GM12878 (cell line): ENCODE measurements at regions not wholly inside any gene's neighbourhood (a gene's known extent, or its start where the extent isn't known, plus 50 kb on each side); places are given as distances from the start of the nearest gene placed in this dataset.

Experiments
- ATAC-seq: fragments of 200-7000 bp; cut with Tn5 transposase; 3 replicates; pipeline ENCODE4 v1.9.1; 2020; ENCODE audit warnings: mild to moderate bottlenecking, moderate library complexity
- BruUV-seq: library from RNA; stranded (reverse); fragments of 400-500 nt; replicated peaks from 2 replicates; lab custom pipeline; 2021; lab: Mats Ljungman, UMichigan
- CTCF ChIA-PET: fragments of 300-600 bp; sonication (Branson Sonifier 250); formaldehyde crosslinking; extraction: SDS; loops from one replicate; lab custom pipeline; 2021; ENCODE audit warnings: inconsistent platforms; lab: Yijun Ruan, JAX
- POLR2A ChIA-PET: fragments of 350-600 bp; formaldehyde crosslinking; extraction: SDS; loops from one replicate; lab custom pipeline; 2021; ENCODE audit warnings: inconsistent platforms; lab: Charles Lee
- RAD21 ChIA-PET: fragments of 300-600 bp; sonication (Branson Sonifier 250); formaldehyde crosslinking; loops from one replicate; lab custom pipeline; 2023; ENCODE audit warnings: antibody characterized with exemption; ENCODE audit not compliant: unreplicated experiment; lab: Charles Lee
- SMC1A ChIA-PET: fragments of 300-600 bp; sonication (Branson Sonifier 250); formaldehyde crosslinking; loops from one replicate; lab custom pipeline; 2023; ENCODE audit not compliant: unreplicated experiment, uncharacterized antibody; lab: Charles Lee
- DNase-seq: peaks from one replicate; pipeline ENCODE4 v3.0.0-alpha.2; 2011; ENCODE audit warnings: low read depth, low spot score
- FAIRE-seq: peaks from 3 replicates; lab custom pipeline; 2011; peaks lifted over from hg19 to GRCh38; lab: Jason Lieb, UNC
- H2AFZ ChIP-seq: 2 replicates; pipeline ENCODE4 v1.6.0; 2011; ENCODE audit warnings: low read depth, low read length, control low read depth; ENCODE audit not compliant: control insufficient read depth
- H3K27ac ChIP-seq: 2 replicates; pipeline ENCODE4 v1.5.1; 2011; ENCODE audit warnings: control low read depth; ENCODE audit not compliant: control insufficient read depth, insufficient read depth
- H3K27me3 ChIP-seq, 2 experiments: replicated peaks in 1 of 2; 2 replicates each; pipeline versions ENCODE4 v1.6.0 to v1.6.1; 2011; ENCODE audit warnings: low read length in 1 of 2; ENCODE audit not compliant: control insufficient read depth in 2 of 2, insufficient read depth in 2 of 2
- H3K36me3 ChIP-seq, 2 experiments: 2 replicates each; pipeline ENCODE4 v1.5.1; 2011; ENCODE audit warnings: low read length in 1 of 2; ENCODE audit not compliant: control insufficient read depth in 2 of 2, insufficient read depth in 2 of 2
- H3K4me1 ChIP-seq: 2 replicates; pipeline ENCODE4 v1.6.1; 2011; ENCODE audit warnings: mild to moderate bottlenecking, low read length, moderate library complexity, mixed read lengths; ENCODE audit not compliant: control insufficient read depth, insufficient read depth
- H3K4me2 ChIP-seq: 2 replicates; pipeline ENCODE4 v1.6.0; 2011; ENCODE audit warnings: control low read depth; ENCODE audit not compliant: control insufficient read depth, insufficient read depth
- H3K4me3 ChIP-seq: fragments of 200-600 bp; sonication (generic); 2 replicates; pipeline ENCODE4 v1.5.1; 2016
- H3K79me2 ChIP-seq: 2 replicates; pipeline ENCODE4 v1.6.0; 2011; ENCODE audit warnings: low read length; ENCODE audit not compliant: control insufficient read depth, insufficient read depth
- H3K9ac ChIP-seq: 2 replicates; pipeline ENCODE4 v1.8.0; 2011; ENCODE audit warnings: low read length, control low read depth, mixed read lengths; ENCODE audit not compliant: control insufficient read depth, insufficient read depth
- H3K9me3 ChIP-seq: replicated peaks from 3 replicates; pipeline ENCODE4 v1.5.1; 2011; ENCODE audit warnings: mild to moderate bottlenecking, low read length; ENCODE audit not compliant: control insufficient read depth, insufficient read depth
- H4K20me1 ChIP-seq: 2 replicates; pipeline ENCODE4 v1.6.0; 2011; ENCODE audit not compliant: control insufficient read depth, insufficient read depth
- EP300 ChIP-seq, 2 experiments: fragments of 150-350 bp in 1 of 2; IDR thresholded peaks; 2 replicates each; pipeline ENCODE4 v1.6.1; 2011 to 2012; ENCODE audit warnings: low read depth in 2 of 2, low read length in 2 of 2, borderline replicate concordance in 1 of 2, improper control_type of control experiment in 1 of 2, inconsistent platforms in 1 of 2; ENCODE audit not compliant: control insufficient read depth in 1 of 2
- FOXM1 ChIP-seq: IDR thresholded peaks from 2 replicates; pipeline ENCODE4 v1.6.1; 2012; ENCODE audit warnings: low read depth, mild to moderate bottlenecking, inconsistent platforms, low read length, moderate library complexity
- MEF2A ChIP-seq: IDR thresholded peaks from 2 replicates; pipeline ENCODE4 v1.6.1; 2011; ENCODE audit warnings: low read depth, mild to moderate bottlenecking, low read length, moderate library complexity; ENCODE audit not compliant: insufficient read depth
- MXI1 ChIP-seq: fragments of 150-350 bp; IDR thresholded peaks from 2 replicates; pipeline ENCODE4 v1.6.1; 2011; ENCODE audit warnings: low read depth, mild to moderate bottlenecking, inconsistent platforms, low read length, improper control_type of control experiment
- NR2C2 ChIP-seq: IDR thresholded peaks from 2 replicates; pipeline ENCODE4 v1.6.1; 2011; ENCODE audit warnings: borderline replicate concordance, low read depth; ENCODE audit not compliant: control insufficient read depth, insufficient read length
- RCOR1 ChIP-seq: conservative IDR thresholded peaks from 2 replicates; pipeline ENCODE4 v1.6.1; 2012; ENCODE audit warnings: low read depth, low read length, improper control_type of control experiment
- SMAD5 ChIP-seq: IDR thresholded peaks from 2 replicates; pipeline ENCODE4 v1.6.1; 2016; ENCODE audit warnings: antibody characterized with exemption, low read depth
- SUZ12 ChIP-seq: fragments of 200-600 bp; sonication (generic); IDR thresholded peaks from one replicate; pipeline ENCODE4 v1.6.1; 2018; ENCODE audit warnings: antibody characterized with exemption, mild to moderate bottlenecking; ENCODE audit not compliant: unreplicated experiment
- YY1 ChIP-seq: IDR thresholded peaks from 2 replicates; pipeline ENCODE4 v1.6.1; 2011; ENCODE audit warnings: low read depth, mild to moderate bottlenecking, low read length
- ZNF217 ChIP-seq: fragments of 450-650 bp; IDR thresholded peaks from 2 replicates; pipeline ENCODE4 v1.6.1; 2017; ENCODE audit warnings: antibody characterized with exemption, mild to moderate bottlenecking
- ZNF384 ChIP-seq: IDR thresholded peaks from 2 replicates; pipeline ENCODE4 v1.6.1; 2012; ENCODE audit warnings: low read depth, mild to moderate bottlenecking, low read length, improper control_type of control experiment, borderline replicate concordance
- ZNF622 ChIP-seq: fragments of 450-650 bp; IDR thresholded peaks from 2 replicates; pipeline ENCODE4 v1.6.1; 2017; ENCODE audit warnings: mild to moderate bottlenecking, inconsistent platforms
- WGBS: methylation state at CpG from one replicate; pipeline ENCODE4 v1.1.6; 2016; ENCODE audit warnings: low lambda C conversion rate; ENCODE audit not compliant: insufficient replicate concordance, insufficient coverage; ENCODE audit errors: missing lambda C conversion rate; 5-methylcytosine and 5-hydroxymethylcytosine counted together
- in situ Hi-C: fragments of 300-500 bp; cut with MboI; formaldehyde crosslinking; loops from 9 replicates; pipeline ENCODE4 v1.14.3; 2018; ENCODE audit warnings: mixed read lengths
- intact Hi-C: fragments of 100-400 bp; cut with micrococcal nuclease; formaldehyde crosslinking; loops from one replicate; pipeline ENCODE4 v1.14.2; 2022; ENCODE audit not compliant: unreplicated experiment
- TF ChIP-seq, protein P1 (sequence below): fragments of 450-650 bp; formaldehyde crosslinking; IDR thresholded peaks from 2 replicates; pipeline ENCODE4 v1.4.0; 2020; ENCODE audit warnings: mild to moderate bottlenecking, moderate library complexity
- TF ChIP-seq, protein P2 (sequence below): fragments of 450-650 bp; IDR thresholded peaks from 2 replicates; pipeline ENCODE4 v1.6.1; 2017; ENCODE audit warnings: mild to moderate bottlenecking
- TF ChIP-seq, protein P3 (sequence below): IDR thresholded peaks from 2 replicates; pipeline ENCODE4 v1.6.1; 2012; ENCODE audit warnings: low read length, inconsistent platforms

DNA sequence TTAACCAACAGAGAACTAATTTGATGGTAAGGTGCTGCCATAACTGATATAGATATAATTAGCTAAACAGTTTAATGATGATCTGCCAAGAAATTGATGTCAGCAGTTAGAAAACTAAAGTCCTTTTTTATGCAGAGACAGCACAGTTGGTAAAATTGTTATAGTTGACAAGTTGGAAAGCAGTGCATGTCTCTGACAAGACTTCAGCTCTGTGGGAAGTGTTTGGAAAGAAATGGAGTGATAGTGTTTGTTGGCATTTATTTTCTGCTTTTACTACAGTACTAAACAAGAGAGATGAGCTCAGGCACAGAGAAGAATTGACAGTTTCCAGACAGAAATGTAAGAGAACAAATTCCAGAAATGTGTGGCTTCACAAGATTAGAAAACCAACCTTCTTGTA lies 523.5 kb upstream of the BCHE start (continued):
- TF ChIP-seq ZNF622: no peak
- TF ChIP-seq EP300 (IDR thresholded peaks at IDR 0.05; ENCODE audit: borderline replicate concordance in 1 of 2, control insufficient read depth in 1 of 2, low read depth in 2 of 2, low read length in 2 of 2): no peak
- TF ChIP-seq NR2C2: no peak

DNA sequence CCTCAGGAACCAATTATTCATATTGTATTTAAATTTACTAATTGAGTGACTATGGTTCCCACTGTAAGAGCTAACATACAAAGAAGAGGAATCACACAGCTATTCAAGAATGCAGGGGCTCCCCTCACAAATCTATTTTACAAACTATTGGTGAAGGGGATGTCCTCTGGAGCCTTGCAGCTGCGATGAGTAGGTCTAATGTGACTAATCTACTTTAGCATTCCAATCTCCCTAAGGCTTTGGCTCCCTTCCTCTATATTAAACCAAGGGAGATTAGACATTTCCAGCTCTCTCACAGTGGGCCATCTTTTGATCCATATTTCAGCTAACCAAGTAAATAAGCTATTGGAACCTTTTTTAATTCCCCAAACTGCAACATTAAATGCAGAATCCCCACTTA lies 514.2 kb upstream of the BCHE start:
- DNase-seq (no peak), ATAC-seq (no peak), FAIRE-seq (no peak)
- RAD21 ChIA-PET: no interaction called here
- POLR2A ChIA-PET: no interaction called here
- no peak overlapping the region for H3K4me3 ChIP-seq
- no peaks in the 10 kb centered on the region for H3K9me3 ChIP-seq
- TF ChIP-seq FOXM1: no peak
- TF ChIP-seq SUZ12: no peak
- TF ChIP-seq, protein P1, sequence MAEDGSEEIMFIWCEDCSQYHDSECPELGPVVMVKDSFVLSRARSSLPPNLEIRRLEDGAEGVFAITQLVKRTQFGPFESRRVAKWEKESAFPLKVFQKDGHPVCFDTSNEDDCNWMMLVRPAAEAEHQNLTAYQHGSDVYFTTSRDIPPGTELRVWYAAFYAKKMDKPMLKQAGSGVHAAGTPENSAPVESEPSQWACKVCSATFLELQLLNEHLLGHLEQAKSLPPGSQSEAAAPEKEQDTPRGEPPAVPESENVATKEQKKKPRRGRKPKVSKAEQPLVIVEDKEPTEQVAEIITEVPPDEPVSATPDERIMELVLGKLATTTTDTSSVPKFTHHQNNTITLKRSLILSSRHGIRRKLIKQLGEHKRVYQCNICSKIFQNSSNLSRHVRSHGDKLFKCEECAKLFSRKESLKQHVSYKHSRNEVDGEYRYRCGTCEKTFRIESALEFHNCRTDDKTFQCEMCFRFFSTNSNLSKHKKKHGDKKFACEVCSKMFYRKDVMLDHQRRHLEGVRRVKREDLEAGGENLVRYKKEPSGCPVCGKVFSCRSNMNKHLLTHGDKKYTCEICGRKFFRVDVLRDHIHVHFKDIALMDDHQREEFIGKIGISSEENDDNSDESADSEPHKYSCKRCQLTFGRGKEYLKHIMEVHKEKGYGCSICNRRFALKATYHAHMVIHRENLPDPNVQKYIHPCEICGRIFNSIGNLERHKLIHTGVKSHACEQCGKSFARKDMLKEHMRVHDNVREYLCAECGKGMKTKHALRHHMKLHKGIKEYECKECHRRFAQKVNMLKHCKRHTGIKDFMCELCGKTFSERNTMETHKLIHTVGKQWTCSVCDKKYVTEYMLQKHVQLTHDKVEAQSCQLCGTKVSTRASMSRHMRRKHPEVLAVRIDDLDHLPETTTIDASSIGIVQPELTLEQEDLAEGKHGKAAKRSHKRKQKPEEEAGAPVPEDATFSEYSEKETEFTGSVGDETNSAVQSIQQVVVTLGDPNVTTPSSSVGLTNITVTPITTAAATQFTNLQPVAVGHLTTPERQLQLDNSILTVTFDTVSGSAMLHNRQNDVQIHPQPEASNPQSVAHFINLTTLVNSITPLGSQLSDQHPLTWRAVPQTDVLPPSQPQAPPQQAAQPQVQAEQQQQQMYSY (CRISPR knock-in tag): no peak
- TF ChIP-seq MXI1: no peak
- TF ChIP-seq ZNF217: no peak
- no peak for TF ChIP-seq YY1
- TF ChIP-seq, protein P2, sequence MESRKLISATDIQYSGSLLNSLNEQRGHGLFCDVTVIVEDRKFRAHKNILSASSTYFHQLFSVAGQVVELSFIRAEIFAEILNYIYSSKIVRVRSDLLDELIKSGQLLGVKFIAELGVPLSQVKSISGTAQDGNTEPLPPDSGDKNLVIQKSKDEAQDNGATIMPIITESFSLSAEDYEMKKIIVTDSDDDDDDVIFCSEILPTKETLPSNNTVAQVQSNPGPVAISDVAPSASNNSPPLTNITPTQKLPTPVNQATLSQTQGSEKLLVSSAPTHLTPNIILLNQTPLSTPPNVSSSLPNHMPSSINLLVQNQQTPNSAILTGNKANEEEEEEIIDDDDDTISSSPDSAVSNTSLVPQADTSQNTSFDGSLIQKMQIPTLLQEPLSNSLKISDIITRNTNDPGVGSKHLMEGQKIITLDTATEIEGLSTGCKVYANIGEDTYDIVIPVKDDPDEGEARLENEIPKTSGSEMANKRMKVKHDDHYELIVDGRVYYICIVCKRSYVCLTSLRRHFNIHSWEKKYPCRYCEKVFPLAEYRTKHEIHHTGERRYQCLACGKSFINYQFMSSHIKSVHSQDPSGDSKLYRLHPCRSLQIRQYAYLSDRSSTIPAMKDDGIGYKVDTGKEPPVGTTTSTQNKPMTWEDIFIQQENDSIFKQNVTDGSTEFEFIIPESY: no peak
- TF ChIP-seq, protein P3, sequence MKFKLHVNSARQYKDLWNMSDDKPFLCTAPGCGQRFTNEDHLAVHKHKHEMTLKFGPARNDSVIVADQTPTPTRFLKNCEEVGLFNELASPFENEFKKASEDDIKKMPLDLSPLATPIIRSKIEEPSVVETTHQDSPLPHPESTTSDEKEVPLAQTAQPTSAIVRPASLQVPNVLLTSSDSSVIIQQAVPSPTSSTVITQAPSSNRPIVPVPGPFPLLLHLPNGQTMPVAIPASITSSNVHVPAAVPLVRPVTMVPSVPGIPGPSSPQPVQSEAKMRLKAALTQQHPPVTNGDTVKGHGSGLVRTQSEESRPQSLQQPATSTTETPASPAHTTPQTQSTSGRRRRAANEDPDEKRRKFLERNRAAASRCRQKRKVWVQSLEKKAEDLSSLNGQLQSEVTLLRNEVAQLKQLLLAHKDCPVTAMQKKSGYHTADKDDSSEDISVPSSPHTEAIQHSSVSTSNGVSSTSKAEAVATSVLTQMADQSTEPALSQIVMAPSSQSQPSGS: no peak
- no peak for TF ChIP-seq ZNF384
- no peak for TF ChIP-seq SMAD5
- TF ChIP-seq MEF2A: no peak
- TF ChIP-seq RCOR1: no peak
- no peaks in the 10 kb centered on the region for H3K79me2 ChIP-seq
- in situ Hi-C loops: no loop called here
- no peak overlapping the region for H3K4me2 ChIP-seq
- BruUV-seq: no TSS peak
- no peak overlapping the region for H2AFZ ChIP-seq
- SMC1A ChIA-PET: no interaction called here
- no peaks in the 10 kb centered on the region for H3K27me3 ChIP-seq
- H3K9ac ChIP-seq: no peak overlapping the region
- no peaks in the 10 kb centered on the region for H4K20me1 ChIP-seq
- 6% methylated on average over 1 of the region's 1 CpG for WGBS
- no peak overlapping the region for H3K27ac ChIP-seq
- intact Hi-C loops: no loop called here
- no peaks in the 10 kb centered on the region for H3K4me1 ChIP-seq
- H3K36me3 ChIP-seq: no peaks in the 10 kb centered on the region
- CTCF ChIA-PET: interaction anchor here (1.5 kb wide), 1 partner anchor 18 kb away, joined by 3 read pairs; no protein-coding TSS in a partner anchor
